GM18511 (cell line): ENCODE measurements at regions not wholly inside any gene's neighbourhood (a gene's known extent, or its start where the extent isn't known, plus 50 kb on each side); places are given as distances from the start of the nearest gene placed in this dataset.
"Not testable (repeated sequence)": the region's sequence is repeated elsewhere in the genome, so short reads cannot be mapped to it uniquely, and the experiment has no call there.

Source experiments
- ATAC-seq: cut with Tn5 transposase; IDR thresholded peaks from one replicate; pipeline ENCODE4 v1.9.1; 2021; ENCODE audit warnings: mild to moderate bottlenecking, moderate library complexity; ENCODE audit not compliant: unreplicated experiment

GRCh38 chr1:220475608-220476007, 52.3 kb upstream of the MARK1 start:
- ATAC-seq, result not testable (repeated sequence)

DNA sequence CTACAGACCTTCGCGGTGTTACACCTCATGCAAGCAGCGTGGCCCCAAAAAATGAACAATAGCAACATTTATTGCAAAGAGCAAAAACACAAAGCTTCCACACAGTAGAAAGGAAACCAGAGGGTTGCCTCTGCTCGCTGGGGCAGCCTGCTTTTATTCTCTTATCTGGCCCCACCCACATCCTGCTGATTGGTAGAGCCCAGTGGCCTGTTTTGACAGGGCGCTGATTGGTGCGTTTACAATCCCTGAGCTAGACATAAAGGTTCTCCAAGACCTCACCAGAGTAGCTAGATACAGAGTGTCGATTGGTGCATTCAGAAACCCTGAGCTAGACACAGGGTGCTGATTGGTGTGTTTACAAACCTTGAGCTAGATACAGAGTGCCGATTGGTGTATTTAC, 52.8 kb upstream of the MARK1 start:
- not testable (repeated sequence) for ATAC-seq

GRCh38 chr1:220473440-220473839, 54.5 kb upstream of the MARK1 start:
- ATAC-seq, result no peak

- ATAC-seq, result no peak
These were observed 65.2 kb upstream of the MARK1 start for GRCh38 chr1:220462752-220463151.

DNA sequence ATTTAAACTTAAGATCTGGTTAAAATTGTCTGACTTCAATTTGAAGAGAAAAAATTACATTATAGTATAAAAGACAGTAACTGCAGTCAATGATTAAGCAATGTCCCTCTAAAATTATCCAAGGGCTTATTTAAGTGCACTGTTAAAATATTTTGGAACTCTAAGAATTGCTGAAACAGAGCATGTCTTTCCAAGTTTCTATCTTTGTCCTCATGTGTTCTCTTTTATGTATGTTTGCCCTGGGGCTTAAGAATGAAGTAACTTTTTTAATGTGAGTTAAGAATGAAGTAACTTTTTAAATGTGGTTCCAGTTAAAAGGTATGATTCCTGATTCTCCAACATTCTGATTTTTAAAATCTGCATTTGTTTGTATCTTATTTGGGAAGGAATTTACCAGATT, 69.0 kb upstream of the MARK1 start:
- ATAC-seq, result no peak

GRCh38 chr1:220457957-220458609, 69.9 kb upstream of the MARK1 start:
- ATAC-seq, result no peak

DNA sequence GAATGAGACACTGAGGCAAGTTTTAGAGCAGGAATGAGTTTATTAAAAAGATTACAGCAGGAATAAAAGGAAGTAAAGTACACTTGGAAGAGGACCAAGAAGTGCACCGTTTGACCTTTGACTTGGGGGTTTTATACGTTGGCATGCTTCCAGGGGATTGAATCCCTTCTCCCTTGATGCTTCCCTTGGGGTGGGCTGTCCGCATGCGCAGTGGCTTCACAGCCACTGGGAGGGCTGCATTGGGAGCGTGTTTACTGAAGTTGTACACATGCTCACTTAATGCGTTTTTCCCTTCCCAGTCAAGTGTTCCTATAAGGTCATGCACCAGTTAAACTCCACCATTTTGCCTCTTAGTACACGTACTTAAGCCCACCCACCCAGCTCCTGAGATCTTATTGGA, 72.4 kb upstream of the MARK1 start:
- ATAC-seq, result no peak

- ATAC-seq, result no peak
These were observed 73.7 kb upstream of the MARK1 start for GRCh38 chr1:220454155-220454777.

DNA sequence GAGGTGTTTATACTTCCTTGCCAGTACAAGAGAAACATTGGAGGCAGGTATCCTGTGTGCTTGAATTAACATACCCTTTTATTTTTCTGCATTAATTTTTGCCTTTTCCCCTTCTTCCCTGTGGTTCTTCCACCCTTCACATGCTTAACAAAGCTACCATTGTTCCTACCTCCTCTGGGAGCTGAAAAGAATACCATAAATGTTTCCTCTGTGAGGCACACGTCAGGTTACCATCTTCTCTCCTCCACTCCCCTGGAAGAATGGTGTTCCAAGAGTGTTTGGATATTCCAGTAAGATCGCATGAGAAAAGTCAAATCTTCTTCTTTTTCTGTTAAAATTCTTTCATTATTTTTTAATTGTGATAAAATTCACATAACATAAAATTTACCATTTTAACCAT, 74.6 kb upstream of the MARK1 start:
- ATAC-seq, result no peak

DNA sequence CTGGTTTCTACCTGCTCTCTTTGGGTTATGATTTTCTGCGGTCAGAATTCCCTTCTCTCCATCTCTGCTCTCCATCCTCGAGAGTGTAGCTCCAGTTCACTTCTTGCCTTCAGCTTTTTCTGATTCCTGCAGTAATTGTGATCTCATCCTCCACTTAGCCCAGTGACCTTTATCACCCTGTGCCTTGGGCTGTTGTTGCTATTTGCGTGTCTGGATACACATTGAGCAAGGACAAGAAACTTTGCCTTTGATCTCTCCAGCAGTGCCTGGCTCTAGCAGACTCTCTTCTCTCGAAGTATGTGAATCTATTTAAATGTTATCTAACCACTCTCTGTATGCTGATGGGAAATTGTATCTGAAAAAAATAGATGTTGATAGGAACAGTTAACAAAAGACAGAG, 76.4 kb upstream of the MARK1 start:
- no peak for ATAC-seq

- no peak for ATAC-seq
These were observed 77.0 kb upstream of the MARK1 start for GRCh38 chr1:220450927-220451326.

GRCh38 chr1:220448217-220448616, 79.7 kb upstream of the MARK1 start:
- peak; percentile 67 for ATAC-seq

GRCh38 chr1:220444586-220444985, 83.3 kb upstream of the MARK1 start:
- not testable (repeated sequence) for ATAC-seq

DNA sequence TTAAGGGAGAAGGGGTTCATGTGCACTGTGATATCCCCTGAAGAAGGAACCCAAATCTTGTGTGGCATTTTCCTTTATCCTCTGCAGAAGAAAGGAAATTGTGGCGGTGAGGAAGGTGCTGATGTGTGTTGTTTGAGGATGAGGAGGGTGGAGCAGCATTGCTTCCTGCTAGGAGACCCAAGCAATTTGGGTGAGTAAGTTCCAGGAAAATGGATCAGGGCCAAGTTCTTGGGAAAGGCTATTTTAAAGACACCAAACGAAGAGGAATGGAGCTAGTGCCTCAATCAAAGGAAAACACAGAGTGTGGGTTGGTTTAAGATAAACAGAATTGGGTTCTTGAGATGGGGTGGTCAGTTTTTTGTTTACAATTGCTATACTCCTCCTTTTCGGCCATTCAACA, 86.7 kb upstream of the MARK1 start:
- no peak for ATAC-seq

- ATAC-seq, result no peak
These were observed 89.2 kb upstream of the MARK1 start for GRCh38 chr1:220438741-220439140.

DNA sequence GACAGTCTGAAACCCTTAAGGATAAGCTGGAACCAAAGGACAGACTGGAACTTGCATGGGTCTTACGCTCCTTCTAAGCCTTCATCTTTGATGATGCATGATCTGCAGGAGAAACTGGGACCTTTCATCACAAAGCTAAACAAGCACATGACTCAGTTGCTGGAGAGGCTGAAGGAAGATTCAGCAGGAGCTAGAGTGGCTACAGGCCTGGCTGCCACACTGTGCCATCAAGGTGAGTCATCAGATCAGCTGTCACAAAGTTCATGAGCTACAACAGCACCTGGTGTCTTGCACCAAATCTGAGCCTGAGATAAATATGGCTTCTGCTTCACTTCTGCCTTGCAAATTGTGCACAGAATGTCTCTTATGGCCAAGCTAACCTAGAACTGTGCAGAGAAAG, 95.5 kb upstream of the MARK1 start:
- ATAC-seq, result no peak

- ATAC-seq, result no peak
These were observed 96.2 kb upstream of the MARK1 start for GRCh38 chr1:220431554-220432239.

GRCh38 chr1:220430586-220430985, 97.3 kb upstream of the MARK1 start:
- no peak for ATAC-seq

DNA sequence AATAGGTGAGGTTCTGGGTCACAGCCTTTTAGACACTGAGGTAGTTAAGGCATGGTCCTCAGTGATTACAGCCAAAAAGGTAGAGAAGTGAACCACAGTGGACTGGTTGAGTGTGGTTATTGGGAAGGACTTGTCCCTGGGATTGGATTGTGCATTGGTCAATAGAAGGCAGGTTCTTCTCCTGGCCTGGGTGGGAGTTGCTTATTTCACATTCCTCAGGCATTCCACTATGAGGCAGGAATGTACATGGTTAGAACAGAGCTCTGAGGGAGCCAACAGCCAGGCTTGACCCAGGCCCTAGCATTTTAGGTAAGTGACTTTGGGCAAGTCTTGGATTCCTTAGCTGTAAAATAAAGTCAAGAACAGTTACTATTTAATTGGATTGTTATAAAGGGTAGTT, 97.9 kb upstream of the MARK1 start:
- no peak for ATAC-seq

DNA sequence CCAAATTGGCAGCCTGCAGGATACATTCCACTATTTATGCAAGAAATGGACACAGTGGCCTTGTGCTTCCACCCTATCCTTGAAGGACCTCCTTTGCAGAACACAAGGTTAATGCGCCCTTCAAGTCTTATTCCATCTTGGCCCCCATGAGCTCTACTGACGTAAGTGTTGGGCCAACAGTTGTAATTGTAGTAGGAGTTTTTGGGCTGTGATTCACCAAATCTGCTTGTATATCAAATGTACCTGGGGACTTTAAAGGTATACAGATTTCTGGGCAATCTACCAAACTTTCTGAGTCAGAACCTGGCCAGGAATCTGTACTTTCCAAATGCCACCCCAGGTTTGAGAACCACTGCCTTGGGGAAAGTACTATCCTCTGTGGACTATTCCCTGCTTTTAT, 100.9 kb upstream of the MARK1 start:
- no peak for ATAC-seq

- no peak for ATAC-seq
These were observed 102.1 kb upstream of the MARK1 start for GRCh38 chr1:220425852-220426251.

DNA sequence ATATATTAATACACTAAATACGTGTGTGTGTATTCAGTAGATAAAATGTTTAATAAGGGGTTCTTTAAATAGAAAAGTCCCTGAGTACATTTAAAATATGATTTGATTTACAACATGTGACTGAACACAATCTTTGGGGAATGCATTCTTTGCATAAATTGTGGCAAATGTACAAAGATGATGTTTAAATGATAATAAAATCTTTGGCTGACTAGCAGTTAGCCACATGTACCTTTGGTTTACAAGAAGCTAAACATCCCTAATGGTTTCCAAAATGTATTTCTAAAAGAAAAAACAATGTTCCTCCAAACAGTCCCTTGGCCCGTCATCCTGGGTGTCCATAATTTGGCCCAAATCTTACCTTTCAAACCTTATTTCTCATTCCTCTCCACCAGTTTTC, 106.4 kb upstream of the MARK1 start:
- no peak for ATAC-seq
